Heart left ventricle (tissue), 16 donors: ENCODE measurements at regions not wholly inside any gene's neighbourhood (a gene's known extent, or its start where the extent isn't known, plus 50 kb on each side); places are given as distances from the start of the nearest gene placed in this dataset.

Experiments
- ATAC-seq, 4 donors: fragments of 200-7000 bp; cut with Tn5 transposase; one replicate each; pipeline ENCODE4 v1.9.1; 2020 to 2022; ENCODE audit warnings: moderate library complexity in 4 of 4, mild to moderate bottlenecking in 3 of 4, moderate number of reproducible peaks in 1 of 4
- DNase-seq, 5 donors: peaks; one replicate each; pipeline ENCODE4 v3.0.0-alpha.2; 2020
- H3K27ac ChIP-seq, 12 donors: fragments of 200-600 bp; sonication (generic) in 4 of 12; one replicate each; pipeline versions ENCODE4 v1.5.0 to v1.8.0; 2016 to 2022; ENCODE audit warnings: mild to moderate bottlenecking in 2 of 12
- H3K27me3 ChIP-seq, 9 donors: fragments of 200-600 bp; sonication (generic) in 2 of 9; one replicate each; pipeline versions ENCODE4 v1.5.1 to v1.8.0; 2016 to 2022; ENCODE audit warnings: mild to moderate bottlenecking in 3 of 9
- H3K36me3 ChIP-seq, 9 donors: fragments of 200-600 bp; sonication (generic) in 2 of 9; one replicate each; pipeline versions ENCODE4 v1.5.0 to v1.8.0; 2018 to 2022; ENCODE audit warnings: mild to moderate bottlenecking in 2 of 9
- H3K4me1 ChIP-seq, 12 donors: fragments of 200-600 bp; sonication (generic) in 4 of 12; one replicate each; pipeline versions ENCODE4 v1.5.0 to v1.8.0; 2016 to 2022; ENCODE audit warnings: mild to moderate bottlenecking in 3 of 12
- H3K4me3 ChIP-seq, 12 donors: fragments of 200-600 bp; sonication (generic) in 4 of 12; one replicate each; pipeline versions ENCODE4 v1.5.0 to v1.8.0; 2017 to 2022; ENCODE audit warnings: mild to moderate bottlenecking in 9 of 12, moderate library complexity in 4 of 12
- H3K9me3 ChIP-seq, 12 donors: fragments of 200-600 bp; sonication (generic) in 4 of 12; one replicate each; pipeline versions ENCODE4 v1.5.0 to v1.8.0; 2016 to 2022; ENCODE audit warnings: mild to moderate bottlenecking in 1 of 12
- CTCF ChIP-seq, 12 donors: fragments of 200-600 bp; sonication (generic) in 4 of 12; IDR thresholded peaks; one replicate each; pipeline versions ENCODE4 v1.5.0 to v1.8.0; 2018 to 2022; ENCODE audit warnings: antibody characterized with exemption in 12 of 12, mild to moderate bottlenecking in 5 of 12
- POLR2A ChIP-seq, 2 donors: fragments of 450-650 bp; IDR thresholded peaks; one replicate each; pipeline ENCODE4 v1.6.1; 2017; ENCODE audit warnings: antibody characterized with exemption in 2 of 2, mild to moderate bottlenecking in 2 of 2, moderate library complexity in 2 of 2
- WGBS, 4 donors: extraction: QIAGEN DNeasy Blood & Tissue Kit in 2 of 4; methylation state at CpG; one replicate each; pipeline versions ENCODE4 v1.1.5 to v1.1.7; 2013 to 2018; 5-methylcytosine and 5-hydroxymethylcytosine counted together
- intact Hi-C, 10 donors: fragments of 100-400 bp; cut with DNase I; formaldehyde crosslinking; loops; one replicate each; pipeline versions ENCODE4 v1.11.1 to v1.14.2; 2022
- donor health status: ischemic (EF 13 %, LVEDD 7.1; RV severe dilation, severe dysfunction).
- donor health status: healthy with polysubstance abuse.
- donor health status: DM: no; HTN: yes; CAD: no.
- donor health status: DM: no; HTN: no; CAD: no.
- donor health status: ischemic (EF 25% LVEDD 6.9; RV normal size, moderate dysfunction).
- donor health status: ischemic (EF 25% LVEDD 5.7; RV mildly dilated, moderate dysfunction).
- donor health status: healthy.
- donor health status: DM: yes; HTN: yes; CAD: no.
- donor health status: ischemic (EF 35%, LVEDD 5.7; RV mildly dilated, moderate dysfunction).
- donor health status: nonischemic (EF 11% LVEDD 7.7; RV severe dilation, severe dysfunction).
- donor health status: DM: yes; HTN: yes; CAD: no.
- donor health status: PGD.
- donor health status: ischemic (EF 29% LVEDD 5.4; RV normal size, mild dysfunction).
- donor health status: nonischemic (EF 23%, LVEDD 6.1; RV moderate dilation, normal function).

GRCh38 chr21:25457946-25458345, 149.3 kb downstream of the MRPL39 start:
- WGBS, 4 donors = 93 to 98% (median 94%) methylated on average over 5 of the region's 5 CpGs
- DNase-seq (no peak), ATAC-seq (no peak)

GRCh38 chr21:25457411-25457810, 149.9 kb downstream of the MRPL39 start:
- 6 to 30% (median 17%) methylated on average over 1 of the region's 1 CpG for whole genome bisulfite sequencing, 4 donors
- H3K9me3 ChIP-seq = no peaks in the 10 kb centered on the region
- DNase-seq (no peak), ATAC-seq (peak in 2 of 4 donors; percentile 38 to 44)
- peak overlapping the region in 2 of 12 donors; percentile 1 to 39 for H3K4me3 ChIP-seq
- intact Hi-C loops = no loop called here
- no peaks in the 10 kb centered on the region for H3K27me3 ChIP-seq
- peak overlapping the region in 1 of 12 donors; percentile 61 for H3K27ac ChIP-seq
- no peak for TF ChIP-seq CTCF (IDR thresholded peaks at IDR 0.05)
- no peak for TF ChIP-seq POLR2A (IDR thresholded peaks at IDR 0.05)
- peaks cover 0 to 18% (median 0%) of the 10 kb centered on the region in 12 donors for H3K4me1 ChIP-seq
- H3K36me3 ChIP-seq = no peaks in the 10 kb centered on the region

More at GRCh38 chr21:25457946-25458345, 149.3 kb downstream of the MRPL39 start:
- Histone ChIP-seq H3K36me3 (no peaks in the 10 kb centered on the region), H3K4me3 (no peak overlapping the region), H3K9me3 (no peaks in the 10 kb centered on the region), H3K27ac (peak overlapping the region in 1 of 12 donors; percentile 61), H3K4me1 (peaks cover 0 to 18% (median 0%) of the 10 kb centered on the region in 12 donors), H3K27me3 (no peaks in the 10 kb centered on the region)
- TF ChIP-seq POLR2A (IDR thresholded peaks at IDR 0.05) = no peak
- TF ChIP-seq CTCF (IDR thresholded peaks at IDR 0.05) = no peak
- intact Hi-C loops = no loop called here

- Histone ChIP-seq H3K4me3 (no peak overlapping the region), H3K36me3 (no peaks in the 10 kb centered on the region), H3K4me1 (peaks cover 0 to 18% (median 0%) of the 10 kb centered on the region in 12 donors), H3K27ac (peak overlapping the region in 1 of 12 donors; percentile 61), H3K27me3 (no peaks in the 10 kb centered on the region), H3K9me3 (no peaks in the 10 kb centered on the region)
- 83 to 88% (median 86%) methylated on average over 3 of the region's 3 CpGs for WGBS, 4 donors
- no peak for ATAC-seq
- no peak for DNase-seq
- intact Hi-C loops = no loop called here
- TF ChIP-seq CTCF (IDR thresholded peaks at IDR 0.05) (no peak), POLR2A (IDR thresholded peaks at IDR 0.05) (no peak)
These were observed 150.6 kb downstream of the MRPL39 start for GRCh38 chr21:25456672-25457071.

- no peaks in the 10 kb centered on the region for H3K9me3 ChIP-seq
- peaks cover 0 to 18% (median 0%) of the 10 kb centered on the region in 12 donors for H3K4me1 ChIP-seq
- no peak for ATAC-seq
- DNase-seq = no peak
- intact Hi-C loops = no loop called here
- no peaks in the 10 kb centered on the region for H3K36me3 ChIP-seq
- H3K4me3 ChIP-seq = no peak overlapping the region
- no peaks in the 10 kb centered on the region for H3K27me3 ChIP-seq
- no peak overlapping the region for H3K27ac ChIP-seq
- TF ChIP-seq POLR2A (IDR thresholded peaks at IDR 0.05) (no peak), CTCF (IDR thresholded peaks at IDR 0.05) (no peak)
These were observed 153.8 kb downstream of the MRPL39 start for GRCh38 chr21:25453524-25453923.
